B cell (primary cell): ENCODE measurements at regions not wholly inside any gene's neighbourhood (a gene's known extent, or its start where the extent isn't known, plus 50 kb on each side); places are given as distances from the start of the nearest gene placed in this dataset.

Experiments
- EZH2 ChIP-seq: IDR thresholded peaks from 2 replicates; pipeline ENCODE4 v1.6.1; 2012; ENCODE audit warnings: borderline replicate concordance, low read depth, mild to moderate bottlenecking, moderate library complexity, low read length; ENCODE audit not compliant: insufficient read depth, poor library complexity, severe bottlenecking
- TF ChIP-seq, protein P1 (sequence below): fragments of 200-600 bp; IDR thresholded peaks from one replicate; pipeline ENCODE4 v1.8.0; 2022; ENCODE audit warnings: antibody characterized with exemption, mild to moderate bottlenecking

DNA sequence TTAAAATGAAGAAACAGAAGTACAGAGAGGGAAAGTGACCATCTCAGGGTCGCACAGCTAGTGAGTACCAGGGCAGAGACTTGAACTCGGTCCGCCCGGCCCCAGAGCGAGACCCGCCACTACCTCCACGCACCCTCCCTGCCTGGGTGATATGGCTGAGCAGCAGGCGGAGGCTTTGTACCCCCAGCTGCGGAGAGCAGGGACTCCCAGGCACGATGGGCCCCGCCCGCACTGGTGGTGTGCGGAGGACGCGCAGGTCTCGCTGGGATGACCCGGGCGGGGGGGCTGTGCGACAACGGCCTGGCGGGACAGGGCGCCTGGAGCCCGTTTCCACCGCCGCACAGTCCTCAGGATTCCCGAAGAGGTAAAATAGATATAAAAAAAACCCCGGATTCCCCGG is 64.7 kb upstream of the LARP1 start:
- TF ChIP-seq, protein P1, sequence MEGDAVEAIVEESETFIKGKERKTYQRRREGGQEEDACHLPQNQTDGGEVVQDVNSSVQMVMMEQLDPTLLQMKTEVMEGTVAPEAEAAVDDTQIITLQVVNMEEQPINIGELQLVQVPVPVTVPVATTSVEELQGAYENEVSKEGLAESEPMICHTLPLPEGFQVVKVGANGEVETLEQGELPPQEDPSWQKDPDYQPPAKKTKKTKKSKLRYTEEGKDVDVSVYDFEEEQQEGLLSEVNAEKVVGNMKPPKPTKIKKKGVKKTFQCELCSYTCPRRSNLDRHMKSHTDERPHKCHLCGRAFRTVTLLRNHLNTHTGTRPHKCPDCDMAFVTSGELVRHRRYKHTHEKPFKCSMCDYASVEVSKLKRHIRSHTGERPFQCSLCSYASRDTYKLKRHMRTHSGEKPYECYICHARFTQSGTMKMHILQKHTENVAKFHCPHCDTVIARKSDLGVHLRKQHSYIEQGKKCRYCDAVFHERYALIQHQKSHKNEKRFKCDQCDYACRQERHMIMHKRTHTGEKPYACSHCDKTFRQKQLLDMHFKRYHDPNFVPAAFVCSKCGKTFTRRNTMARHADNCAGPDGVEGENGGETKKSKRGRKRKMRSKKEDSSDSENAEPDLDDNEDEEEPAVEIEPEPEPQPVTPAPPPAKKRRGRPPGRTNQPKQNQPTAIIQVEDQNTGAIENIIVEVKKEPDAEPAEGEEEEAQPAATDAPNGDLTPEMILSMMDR, result no peak
- TF ChIP-seq EZH2, result no peak
